Kidney (tissue), 13 donors: ENCODE measurements at regions not wholly inside any gene's neighbourhood (a gene's known extent, or its start where the extent isn't known, plus 50 kb on each side); places are given as distances from the start of the nearest gene placed in this dataset.

ENCODE experiments used
- DNase-seq, 5 donors: peaks; one replicate each; pipeline ENCODE4 v3.0.0-alpha.2; 2013 to 2020
- FAIRE-seq: peaks from 2 replicates; lab custom pipeline; 2012; peaks lifted over from hg19 to GRCh38; lab: Jason Lieb, UNC
- H3K27ac ChIP-seq, 2 donors: one replicate each; pipeline ENCODE4 v1.7.0; 2013; ENCODE audit warnings: low read depth in 2 of 2, low read length in 2 of 2, inconsistent platforms in 1 of 2
- H3K27me3 ChIP-seq: one replicate; pipeline ENCODE4 v1.7.1; 2013; ENCODE audit warnings: low read length, inconsistent platforms; ENCODE audit not compliant: control insufficient read depth, insufficient read depth
- H3K36me3 ChIP-seq, 3 donors: one replicate each; pipeline versions ENCODE4 v1.7.0 to v1.7.1; 2013; ENCODE audit warnings: low read length in 3 of 3, control low read depth in 1 of 3, inconsistent platforms in 1 of 3; ENCODE audit not compliant: insufficient read depth in 3 of 3, control insufficient read depth in 2 of 3
- H3K4me1 ChIP-seq, 3 donors: one replicate each; pipeline versions ENCODE4 v1.7.0 to v1.7.1; 2013; ENCODE audit warnings: low read length in 3 of 3, inconsistent platforms in 1 of 3, low read depth in 1 of 3; ENCODE audit not compliant: control insufficient read depth in 2 of 3, insufficient read depth in 2 of 3
- H3K4me3 ChIP-seq, 3 donors: one replicate each; pipeline versions ENCODE4 v1.7.0 to v1.8.1; 2013; ENCODE audit warnings: low read length in 3 of 3, control low read depth in 1 of 3, inconsistent platforms in 1 of 3
- H3K9ac ChIP-seq, 3 donors: one replicate each; pipeline versions ENCODE4 v1.7.0 to v1.7.1; 2013; ENCODE audit warnings: low read length in 3 of 3, control low read depth in 1 of 3, inconsistent platforms in 1 of 3
- H3K9me3 ChIP-seq, 3 donors: one replicate each; pipeline versions ENCODE4 v1.7.0 to v1.7.1; 2013; ENCODE audit warnings: low read length in 3 of 3, control low read depth in 1 of 3, inconsistent platforms in 1 of 3; ENCODE audit not compliant: control insufficient read depth in 2 of 3, insufficient read depth in 1 of 3
- intact Hi-C: fragments of 100-400 bp; cut with DNase I; formaldehyde crosslinking; loops from one replicate; pipeline ENCODE4 v1.11.1; 2022
- TF ChIP-seq, protein P1 (sequence below): IDR thresholded peaks from 3 replicates; pipeline ENCODE4 v1.5.1; 2012; ENCODE audit warnings: mild to moderate bottlenecking, moderate library complexity, borderline replicate concordance; ENCODE audit not compliant: insufficient read depth; ENCODE audit errors: extremely low read depth
- donor health status: control.
- donor health status: control.
- donor health status: control.
- donor health status: control.
- donor health status: control.
- donor health status: DM: yes; HTN: yes; CAD: no.
- donor health status: Normal renal cell carcinoma (clear cell type).

GRCh38 chr16:65842067-65842466 lies 524.4 kb upstream of the CDH5 start:
- DNase-seq = no peak
- Histone ChIP-seq H3K27me3 (no peaks in the 10 kb centered on the region), H3K27ac (no peak overlapping the region), H3K9ac (no peak overlapping the region), H3K9me3 (no peaks in the 10 kb centered on the region), H3K4me1 (no peaks in the 10 kb centered on the region), H3K36me3 (no peaks in the 10 kb centered on the region), H3K4me3 (no peak overlapping the region)
- TF ChIP-seq, protein P1, sequence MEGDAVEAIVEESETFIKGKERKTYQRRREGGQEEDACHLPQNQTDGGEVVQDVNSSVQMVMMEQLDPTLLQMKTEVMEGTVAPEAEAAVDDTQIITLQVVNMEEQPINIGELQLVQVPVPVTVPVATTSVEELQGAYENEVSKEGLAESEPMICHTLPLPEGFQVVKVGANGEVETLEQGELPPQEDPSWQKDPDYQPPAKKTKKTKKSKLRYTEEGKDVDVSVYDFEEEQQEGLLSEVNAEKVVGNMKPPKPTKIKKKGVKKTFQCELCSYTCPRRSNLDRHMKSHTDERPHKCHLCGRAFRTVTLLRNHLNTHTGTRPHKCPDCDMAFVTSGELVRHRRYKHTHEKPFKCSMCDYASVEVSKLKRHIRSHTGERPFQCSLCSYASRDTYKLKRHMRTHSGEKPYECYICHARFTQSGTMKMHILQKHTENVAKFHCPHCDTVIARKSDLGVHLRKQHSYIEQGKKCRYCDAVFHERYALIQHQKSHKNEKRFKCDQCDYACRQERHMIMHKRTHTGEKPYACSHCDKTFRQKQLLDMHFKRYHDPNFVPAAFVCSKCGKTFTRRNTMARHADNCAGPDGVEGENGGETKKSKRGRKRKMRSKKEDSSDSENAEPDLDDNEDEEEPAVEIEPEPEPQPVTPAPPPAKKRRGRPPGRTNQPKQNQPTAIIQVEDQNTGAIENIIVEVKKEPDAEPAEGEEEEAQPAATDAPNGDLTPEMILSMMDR = no peak
- intact Hi-C loops = no loop called here
- FAIRE-seq = no peak

DNA sequence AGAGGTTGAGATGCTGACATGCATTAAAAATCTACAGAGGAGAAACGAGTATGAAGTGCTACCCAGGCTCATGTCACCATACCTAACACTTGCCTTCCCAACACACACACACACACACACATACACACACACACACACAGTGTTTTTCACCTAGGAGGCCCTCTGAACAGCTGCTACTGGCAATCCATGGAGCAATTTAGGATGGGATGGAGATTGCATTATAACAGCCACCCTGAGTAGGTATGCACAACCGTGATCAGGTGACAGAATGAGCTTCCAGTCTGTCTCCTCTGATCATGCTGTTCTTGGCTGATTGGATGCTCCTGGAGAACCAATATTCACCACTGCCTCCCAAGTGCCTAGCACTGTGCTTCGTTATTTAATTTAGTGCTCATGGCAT lies 528.5 kb upstream of the CDH5 start:
- Histone ChIP-seq H3K9me3 (no peaks in the 10 kb centered on the region), H3K36me3 (no peaks in the 10 kb centered on the region), H3K4me3 (no peak overlapping the region), H3K9ac (no peak overlapping the region), H3K27ac (no peak overlapping the region), H3K4me1 (no peaks in the 10 kb centered on the region), H3K27me3 (no peaks in the 10 kb centered on the region)
- no peak for FAIRE-seq
- TF ChIP-seq, protein P1 = no peak
- no peak for DNase-seq
- intact Hi-C loops = no loop called here

GRCh38 chr16:65837464-65837863 lies 529.0 kb upstream of the CDH5 start:
- intact Hi-C loops = no loop called here
- TF ChIP-seq, protein P1 = no peak
- no peak for FAIRE-seq
- H3K9ac ChIP-seq = no peak overlapping the region
- H3K27ac ChIP-seq = no peak overlapping the region
- H3K36me3 ChIP-seq = no peaks in the 10 kb centered on the region
- no peak overlapping the region for H3K4me3 ChIP-seq
- no peaks in the 10 kb centered on the region for H3K4me1 ChIP-seq
- no peaks in the 10 kb centered on the region for H3K9me3 ChIP-seq
- no peaks in the 10 kb centered on the region for H3K27me3 ChIP-seq
- no peak for DNase-seq

GRCh38 chr16:65834688-65835087 lies 531.8 kb upstream of the CDH5 start:
- intact Hi-C loops = no loop called here
- Histone ChIP-seq H3K27ac (no peak overlapping the region), H3K27me3 (no peaks in the 10 kb centered on the region), H3K4me3 (no peak overlapping the region), H3K9me3 (no peaks in the 10 kb centered on the region), H3K4me1 (no peaks in the 10 kb centered on the region), H3K9ac (no peak overlapping the region), H3K36me3 (no peaks in the 10 kb centered on the region)
- FAIRE-seq (no peak), DNase-seq (no peak)
- TF ChIP-seq, protein P1 = no peak
